Right lobe of liver (tissue), 6 donors: ENCODE measurements at regions not wholly inside any gene's neighbourhood (a gene's known extent, or its start where the extent isn't known, plus 50 kb on each side); places are given as distances from the start of the nearest gene placed in this dataset.

ENCODE experiments used
- ATAC-seq, 4 donors: fragments of 200-7000 bp; cut with Tn5 transposase; one replicate each; pipeline ENCODE4 v1.9.1; 2020; ENCODE audit warnings: mild to moderate bottlenecking in 4 of 4, moderate library complexity in 4 of 4
- DNase-seq, 3 donors: peaks; one replicate each; pipeline ENCODE4 v3.0.0-alpha.2; 2020
- H3K27ac ChIP-seq, 3 donors: fragments of 200-600 bp; one replicate each; pipeline ENCODE4 v1.8.0; 2022
- H3K27me3 ChIP-seq, 2 donors: fragments of 200-600 bp; one replicate each; pipeline ENCODE4 v1.8.0; 2022
- H3K36me3 ChIP-seq, 4 donors: fragments of 200-600 bp; sonication (generic) in 1 of 4; one replicate each; pipeline versions ENCODE4 v1.5.1 to v1.8.0; 2017 to 2022; ENCODE audit warnings: control low read depth in 1 of 4
- H3K4me1 ChIP-seq, 4 donors: fragments of 200-600 bp; sonication (generic) in 1 of 4; one replicate each; pipeline versions ENCODE4 v1.5.1 to v1.8.0; 2017 to 2022; ENCODE audit warnings: control low read depth in 1 of 4
- H3K4me3 ChIP-seq, 3 donors: fragments of 200-600 bp; one replicate each; pipeline ENCODE4 v1.8.0; 2022
- H3K9me3 ChIP-seq, 4 donors: fragments of 200-600 bp; sonication (generic) in 1 of 4; one replicate each; pipeline versions ENCODE4 v1.5.1 to v1.8.0; 2017 to 2022; ENCODE audit warnings: control low read depth in 1 of 4
- POLR2A ChIP-seq: fragments of 450-650 bp; IDR thresholded peaks from one replicate; pipeline ENCODE4 v1.6.1; 2017; ENCODE audit warnings: antibody characterized with exemption, mild to moderate bottlenecking
- WGBS: methylation state at CpG from one replicate; pipeline ENCODE4 v1.1.6; 2018; ENCODE audit warnings: low coverage, low lambda C conversion rate; ENCODE audit not compliant: insufficient coverage; ENCODE audit errors: missing lambda C conversion rate; 5-methylcytosine and 5-hydroxymethylcytosine counted together
- intact Hi-C, 2 donors: fragments of 100-400 bp; cut with DNase I; formaldehyde crosslinking; loops; one replicate each; pipeline versions ENCODE4 v1.11.2 to v1.14.1; 2022
- TF ChIP-seq, protein P1 (sequence below), 4 donors: fragments of 200-600 bp in 3 of 4; fragments of 450-650 bp in 1 of 4; IDR thresholded peaks; one replicate each; pipeline versions ENCODE4 v1.5.1 to v1.8.0; 2016 to 2022; ENCODE audit warnings: antibody characterized with exemption in 4 of 4, mild to moderate bottlenecking in 2 of 4
- donor health status: DM: no; HTN: yes; CAD: no.
- donor health status: DM: no; HTN: no; CAD: no.
- donor health status: DM: no; HTN: no; CAD: no.
- donor health status: DM: no; HTN: yes; CAD: no.
- donor health status: DM: no; HTN: yes; CAD: no.

DNA sequence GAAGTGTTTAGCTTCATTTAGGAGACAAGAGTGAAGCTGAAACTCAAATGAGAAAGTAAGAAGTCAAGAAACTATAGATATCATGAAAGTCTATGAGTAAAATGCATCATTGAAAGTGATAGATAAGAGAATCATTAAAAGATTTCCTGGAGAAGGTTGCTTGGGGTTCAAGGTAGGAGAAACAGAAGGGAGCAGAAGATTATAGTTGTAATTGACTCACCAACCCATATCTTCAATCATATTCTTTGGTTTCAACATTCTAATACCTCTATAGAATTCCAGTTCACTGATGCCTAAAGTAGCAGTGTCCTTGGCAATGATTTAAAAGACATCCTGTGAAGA lies 365.7 kb upstream of the RIOK2 start:
- intact Hi-C loops: no loop called here
- H3K27ac ChIP-seq: no peak overlapping the region
- H3K27me3 ChIP-seq: no peaks in the 10 kb centered on the region
- no peaks in the 10 kb centered on the region for H3K4me1 ChIP-seq
- ATAC-seq (no peak), DNase-seq (no peak)
- no peak overlapping the region for H3K4me3 ChIP-seq
- H3K9me3 ChIP-seq: no peaks in the 10 kb centered on the region
- no peak for TF ChIP-seq POLR2A
- TF ChIP-seq, protein P1, sequence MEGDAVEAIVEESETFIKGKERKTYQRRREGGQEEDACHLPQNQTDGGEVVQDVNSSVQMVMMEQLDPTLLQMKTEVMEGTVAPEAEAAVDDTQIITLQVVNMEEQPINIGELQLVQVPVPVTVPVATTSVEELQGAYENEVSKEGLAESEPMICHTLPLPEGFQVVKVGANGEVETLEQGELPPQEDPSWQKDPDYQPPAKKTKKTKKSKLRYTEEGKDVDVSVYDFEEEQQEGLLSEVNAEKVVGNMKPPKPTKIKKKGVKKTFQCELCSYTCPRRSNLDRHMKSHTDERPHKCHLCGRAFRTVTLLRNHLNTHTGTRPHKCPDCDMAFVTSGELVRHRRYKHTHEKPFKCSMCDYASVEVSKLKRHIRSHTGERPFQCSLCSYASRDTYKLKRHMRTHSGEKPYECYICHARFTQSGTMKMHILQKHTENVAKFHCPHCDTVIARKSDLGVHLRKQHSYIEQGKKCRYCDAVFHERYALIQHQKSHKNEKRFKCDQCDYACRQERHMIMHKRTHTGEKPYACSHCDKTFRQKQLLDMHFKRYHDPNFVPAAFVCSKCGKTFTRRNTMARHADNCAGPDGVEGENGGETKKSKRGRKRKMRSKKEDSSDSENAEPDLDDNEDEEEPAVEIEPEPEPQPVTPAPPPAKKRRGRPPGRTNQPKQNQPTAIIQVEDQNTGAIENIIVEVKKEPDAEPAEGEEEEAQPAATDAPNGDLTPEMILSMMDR (IDR thresholded peaks at IDR 0.05): no peak
- H3K36me3 ChIP-seq: no peaks in the 10 kb centered on the region

DNA sequence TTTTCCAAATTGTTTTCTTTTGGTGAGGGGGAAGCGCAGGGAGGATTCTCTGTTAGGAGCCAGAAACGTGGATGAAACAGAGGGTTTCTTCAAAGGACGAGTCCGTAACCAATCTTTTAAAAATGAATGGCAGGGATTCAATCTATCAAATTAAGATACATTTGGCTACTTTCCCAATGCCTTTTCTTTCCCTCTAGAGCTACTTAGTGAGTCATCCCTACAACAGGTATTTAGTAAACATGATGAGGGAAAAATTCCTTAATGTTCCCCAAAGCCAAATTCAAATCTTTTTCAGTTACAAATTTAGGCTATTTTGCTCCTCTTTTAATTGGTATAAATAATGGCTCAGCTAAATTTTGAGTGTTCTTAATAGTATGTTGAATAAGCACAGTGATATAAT lies 366.4 kb upstream of the RIOK2 start:
- no peaks in the 10 kb centered on the region for H3K9me3 ChIP-seq
- no peak for TF ChIP-seq POLR2A
- TF ChIP-seq, protein P1 (IDR thresholded peaks at IDR 0.05): no peak
- H3K27ac ChIP-seq: no peak overlapping the region
- no peaks in the 10 kb centered on the region for H3K27me3 ChIP-seq
- ATAC-seq (no peak), DNase-seq (no peak)
- no peak overlapping the region for H3K4me3 ChIP-seq
- WGBS: 70% methylated on average over 4 of the region's 4 CpGs
- H3K4me1 ChIP-seq: no peaks in the 10 kb centered on the region
- no peaks in the 10 kb centered on the region for H3K36me3 ChIP-seq
- intact Hi-C loops: no loop called here

DNA sequence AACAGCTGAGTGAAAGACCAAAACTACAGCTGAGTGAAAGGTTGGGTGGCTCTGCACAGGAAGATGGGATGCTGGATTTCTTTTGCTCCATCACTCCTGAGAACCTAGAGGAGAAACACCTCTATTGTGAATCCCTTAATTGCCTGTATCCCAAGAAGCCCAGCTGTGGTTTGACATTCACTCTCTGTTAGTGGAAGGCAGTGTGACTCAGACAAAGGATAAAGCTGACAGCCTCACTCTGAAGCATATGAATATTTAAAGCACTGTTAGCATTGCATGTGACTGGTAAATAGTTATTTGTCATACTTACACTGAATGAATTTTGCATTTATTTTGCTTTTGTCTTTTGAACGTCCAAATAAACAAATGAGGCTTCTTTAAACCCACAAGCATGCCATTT lies 367.1 kb upstream of the RIOK2 start:
- Histone ChIP-seq H3K4me3 (no peak overlapping the region), H3K4me1 (no peaks in the 10 kb centered on the region), H3K27me3 (no peaks in the 10 kb centered on the region), H3K36me3 (no peaks in the 10 kb centered on the region), H3K27ac (no peak overlapping the region), H3K9me3 (no peaks in the 10 kb centered on the region)
- TF ChIP-seq, protein P1 (IDR thresholded peaks at IDR 0.05): no peak
- no peak for TF ChIP-seq POLR2A
- DNase-seq (no peak), ATAC-seq (no peak)
- 35% methylated on average over 1 of the region's 1 CpG for WGBS
- intact Hi-C loops: no loop called here

DNA sequence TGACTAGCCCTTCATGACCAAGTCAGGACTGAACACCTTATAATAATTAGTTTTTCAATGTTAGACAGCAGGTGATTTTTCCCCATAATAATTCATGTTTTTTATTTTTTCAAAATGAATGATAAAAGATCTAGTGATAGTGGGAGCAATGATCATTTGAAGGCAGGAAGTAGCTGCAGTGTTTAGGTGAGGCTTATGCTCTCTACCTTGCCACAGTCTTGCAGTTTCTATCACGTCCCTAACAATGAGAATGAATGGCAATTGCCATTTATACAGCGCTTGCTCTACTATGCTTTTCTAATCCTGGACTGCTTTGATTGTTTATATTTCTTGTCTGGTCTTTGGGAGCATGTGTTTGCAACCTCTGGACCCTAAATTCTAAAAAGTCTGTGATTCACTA lies 367.8 kb upstream of the RIOK2 start:
- ATAC-seq (no peak), DNase-seq (no peak)
- intact Hi-C loops: no loop called here
- Histone ChIP-seq H3K4me1 (no peaks in the 10 kb centered on the region), H3K9me3 (no peaks in the 10 kb centered on the region), H3K27ac (no peak overlapping the region), H3K36me3 (no peaks in the 10 kb centered on the region), H3K27me3 (no peaks in the 10 kb centered on the region), H3K4me3 (no peak overlapping the region)
- WGBS: 68% methylated on average over 2 of the region's 2 CpGs
- no peak for TF ChIP-seq POLR2A
- TF ChIP-seq, protein P1 (IDR thresholded peaks at IDR 0.05): no peak

DNA sequence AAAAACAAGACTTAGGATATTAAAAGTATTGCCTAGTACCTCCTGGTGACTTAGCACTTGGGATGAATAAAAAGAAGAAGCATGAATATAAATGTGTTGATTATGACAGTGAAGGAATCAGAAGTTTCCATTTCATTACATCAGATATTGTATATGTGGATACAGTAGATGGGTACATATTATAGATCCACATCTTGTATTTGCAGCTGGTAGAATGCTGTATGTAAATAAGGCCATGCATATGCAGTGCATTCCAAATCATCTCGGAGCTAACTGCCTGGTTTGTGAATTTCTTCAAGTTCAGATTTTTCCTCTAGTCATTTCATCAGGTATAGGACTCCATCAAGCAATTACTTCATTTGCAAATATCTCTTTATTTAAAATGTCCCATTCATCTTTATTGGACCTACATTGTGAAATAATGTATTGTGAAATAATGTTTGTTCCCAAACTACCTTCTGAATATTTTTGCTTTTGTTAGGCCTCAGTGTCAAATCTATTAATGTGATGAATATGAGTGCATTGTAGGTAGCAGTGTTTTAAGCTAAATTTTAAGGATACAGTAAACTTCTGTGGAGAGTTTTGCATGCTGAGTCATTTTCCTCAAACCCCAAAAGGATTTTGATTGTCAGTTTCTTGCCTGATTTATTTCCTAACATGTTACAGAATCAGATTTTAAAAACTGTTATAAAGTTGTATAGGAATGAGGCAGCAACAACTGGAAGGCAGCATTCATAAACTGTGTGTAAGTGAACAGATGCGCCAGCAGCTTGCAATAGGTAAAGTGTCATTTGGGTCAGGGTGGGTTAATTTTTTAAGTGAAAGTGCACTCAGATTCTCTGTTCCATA lies 370.8 kb upstream of the RIOK2 start:
- no peak overlapping the region for H3K4me3 ChIP-seq
- no peaks in the 10 kb centered on the region for H3K27me3 ChIP-seq
- H3K27ac ChIP-seq: no peak overlapping the region
- no peaks in the 10 kb centered on the region for H3K4me1 ChIP-seq
- no peaks in the 10 kb centered on the region for H3K9me3 ChIP-seq
- whole genome bisulfite sequencing: 75% methylated on average over 1 of the region's 2 CpGs
- intact Hi-C loops: no loop called here
- no peaks in the 10 kb centered on the region for H3K36me3 ChIP-seq
- no peak for TF ChIP-seq POLR2A
- TF ChIP-seq, protein P1 (IDR thresholded peaks at IDR 0.05): no peak
- DNase-seq: no peak
- ATAC-seq: no peak
